Small intestine (tissue), 7 donors: ENCODE measurements at regions not wholly inside any gene's neighbourhood (a gene's known extent, or its start where the extent isn't known, plus 50 kb on each side); places are given as distances from the start of the nearest gene placed in this dataset.

Experiments used
- DNase-seq, 2 donors: peaks; one replicate each; pipeline versions ENCODE4 v3.0.0 to v3.0.0-alpha.2; 2013
- FAIRE-seq: peaks from 2 replicates; lab custom pipeline; 2012; peaks lifted over from hg19 to GRCh38; lab: Jason Lieb, UNC
- H3K27ac ChIP-seq, 3 donors: one replicate each; pipeline ENCODE4 v1.5.1; 2013; ENCODE audit warnings: low read length in 2 of 3, mild to moderate bottlenecking in 2 of 3, control low read depth in 1 of 3, inconsistent platforms in 1 of 3, low read depth in 1 of 3, moderate library complexity in 1 of 3
- H3K27me3 ChIP-seq, 3 donors: one replicate each; pipeline ENCODE4 v1.6.1; 2013; ENCODE audit warnings: low read length in 3 of 3, inconsistent platforms in 1 of 3; ENCODE audit not compliant: control insufficient read depth in 3 of 3, insufficient read depth in 3 of 3
- H3K36me3 ChIP-seq, 3 donors: one replicate each; pipeline ENCODE4 v1.6.1; 2013; ENCODE audit warnings: low read length in 3 of 3, inconsistent platforms in 1 of 3, low read depth in 1 of 3, mild to moderate bottlenecking in 1 of 3, moderate library complexity in 1 of 3; ENCODE audit not compliant: control insufficient read depth in 3 of 3, insufficient read depth in 2 of 3
- H3K4me1 ChIP-seq, 3 donors: one replicate each; pipeline ENCODE4 v1.6.1; 2013; ENCODE audit warnings: low read length in 2 of 3, inconsistent platforms in 1 of 3, low read depth in 1 of 3, mild to moderate bottlenecking in 1 of 3, moderate library complexity in 1 of 3; ENCODE audit not compliant: control insufficient read depth in 3 of 3, insufficient read depth in 2 of 3
- H3K4me3 ChIP-seq, 3 donors: one replicate each; pipeline ENCODE4 v1.5.1; 2013; ENCODE audit warnings: low read length in 3 of 3, control low read depth in 1 of 3, inconsistent platforms in 1 of 3, low read depth in 1 of 3, mild to moderate bottlenecking in 1 of 3, moderate library complexity in 1 of 3
- H3K9me3 ChIP-seq, 2 donors: one replicate each; pipeline ENCODE4 v1.6.1; 2013; ENCODE audit warnings: low read depth in 1 of 2, low read length in 1 of 2; ENCODE audit not compliant: control insufficient read depth in 2 of 2, insufficient read depth in 1 of 2
- WGBS, 3 donors: extraction: QIAGEN DNeasy Blood & Tissue Kit; methylation state at CpG; one replicate each; pipeline ENCODE4 v1.1.7; 2013; 5-methylcytosine and 5-hydroxymethylcytosine counted together
- donor health status: healthy with polysubstance abuse.
- donor health status: control.
- donor health status: control.
- donor health status: Bipolar disorder and iron deficiency.
- donor health status: healthy.

GRCh38 chr1:219518168-219518906 is 94.6 kb downstream of the ZC3H11B start:
- Histone ChIP-seq H3K36me3 (no peaks in the 10 kb centered on the region), H3K4me3 (no peak overlapping the region), H3K27me3 (no peaks in the 10 kb centered on the region), H3K9me3 (no peaks in the 10 kb centered on the region), H3K27ac (no peak overlapping the region), H3K4me1 (no peaks in the 10 kb centered on the region)
- no peak for FAIRE-seq
- WGBS, 3 donors = 29 to 44% (median 34%) methylated on average over 3 of the region's 3 CpGs
- DNase-seq = no peak

DNA sequence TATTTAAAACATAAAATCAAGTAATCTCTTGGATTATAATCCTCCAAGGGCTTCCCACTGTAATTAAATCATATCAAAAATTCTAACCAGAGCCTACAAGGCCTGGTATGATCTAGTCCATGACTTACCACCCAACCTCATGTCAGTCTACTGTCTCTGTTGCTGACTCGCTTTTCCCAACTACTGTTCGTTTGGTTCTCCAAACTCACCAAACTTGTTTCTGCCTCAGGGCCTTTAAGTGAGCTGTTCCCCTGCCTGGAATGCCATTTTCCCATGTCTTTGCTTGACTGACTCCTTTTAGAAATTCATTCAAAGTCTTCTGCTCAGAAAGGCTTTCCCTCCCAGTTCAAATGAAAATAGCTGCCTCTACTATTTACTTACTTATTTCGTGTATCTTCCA is 95.9 kb downstream of the ZC3H11B start:
- Histone ChIP-seq H3K27me3 (no peaks in the 10 kb centered on the region), H3K36me3 (no peaks in the 10 kb centered on the region), H3K4me3 (no peak overlapping the region), H3K9me3 (no peaks in the 10 kb centered on the region), H3K27ac (no peak overlapping the region), H3K4me1 (no peaks in the 10 kb centered on the region)
- FAIRE-seq (no peak), DNase-seq (no peak)
- WGBS, 3 donors = 51 to 84% (median 62%) methylated on average over 3 of the region's 3 CpGs

GRCh38 chr1:219514728-219515127 is 98.2 kb downstream of the ZC3H11B start:
- Histone ChIP-seq H3K4me3 (no peak overlapping the region), H3K9me3 (no peaks in the 10 kb centered on the region), H3K4me1 (no peaks in the 10 kb centered on the region), H3K27me3 (no peaks in the 10 kb centered on the region), H3K36me3 (no peaks in the 10 kb centered on the region), H3K27ac (no peak overlapping the region)
- 60 to 71% (median 67%) methylated on average over 3 of the region's 3 CpGs for WGBS, 3 donors
- FAIRE-seq = no peak
- DNase-seq = no peak

GRCh38 chr1:219507437-219507836 is 105.5 kb downstream of the ZC3H11B start:
- no peak for DNase-seq
- no peak overlapping the region for H3K4me3 ChIP-seq
- H3K36me3 ChIP-seq = no peaks in the 10 kb centered on the region
- no peaks in the 10 kb centered on the region for H3K27me3 ChIP-seq
- H3K9me3 ChIP-seq = no peaks in the 10 kb centered on the region
- no peaks in the 10 kb centered on the region for H3K4me1 ChIP-seq
- no peak for FAIRE-seq
- no peak overlapping the region for H3K27ac ChIP-seq
- 57 to 68% (median 58%) methylated on average over 2 of the region's 2 CpGs for WGBS, 3 donors

DNA sequence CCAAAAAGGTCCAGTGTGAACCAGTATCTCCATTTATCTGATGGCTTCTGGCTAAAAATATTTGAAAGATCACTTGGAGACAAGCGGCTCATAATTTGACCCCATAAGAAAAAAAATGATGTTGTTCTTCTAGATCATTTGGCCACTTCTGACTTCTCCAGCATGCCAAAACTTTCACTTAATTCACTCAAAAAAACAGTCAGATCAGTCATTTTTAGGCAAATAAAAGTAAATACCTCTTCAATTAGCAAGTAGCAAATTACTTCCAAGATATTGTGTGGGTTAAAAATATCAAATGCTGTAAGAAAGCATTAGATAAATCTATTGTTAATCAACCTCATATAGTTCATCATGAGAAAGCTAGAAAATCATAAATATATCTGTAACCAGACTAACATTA is 106.0 kb downstream of the ZC3H11B start:
- Histone ChIP-seq H3K4me3 (no peak overlapping the region), H3K36me3 (no peaks in the 10 kb centered on the region), H3K9me3 (no peaks in the 10 kb centered on the region), H3K4me1 (no peaks in the 10 kb centered on the region), H3K27ac (no peak overlapping the region), H3K27me3 (no peaks in the 10 kb centered on the region)
- DNase-seq (no peak), FAIRE-seq (no peak)
- WGBS, 3 donors = 75 to 90% (median 87%) methylated on average over 1 of the region's 1 CpG

- H3K4me3 ChIP-seq = no peak overlapping the region
- WGBS, 3 donors = 11 to 35% (median 13%) methylated on average over 4 of the region's 4 CpGs
- no peaks in the 10 kb centered on the region for H3K9me3 ChIP-seq
- no peaks in the 10 kb centered on the region for H3K36me3 ChIP-seq
- FAIRE-seq (no peak), DNase-seq (no peak)
- no peaks in the 10 kb centered on the region for H3K4me1 ChIP-seq
- no peaks in the 10 kb centered on the region for H3K27me3 ChIP-seq
- no peak overlapping the region for H3K27ac ChIP-seq
Measured at GRCh38 chr1:219506473-219506899, 106.4 kb downstream of the ZC3H11B start.

DNA sequence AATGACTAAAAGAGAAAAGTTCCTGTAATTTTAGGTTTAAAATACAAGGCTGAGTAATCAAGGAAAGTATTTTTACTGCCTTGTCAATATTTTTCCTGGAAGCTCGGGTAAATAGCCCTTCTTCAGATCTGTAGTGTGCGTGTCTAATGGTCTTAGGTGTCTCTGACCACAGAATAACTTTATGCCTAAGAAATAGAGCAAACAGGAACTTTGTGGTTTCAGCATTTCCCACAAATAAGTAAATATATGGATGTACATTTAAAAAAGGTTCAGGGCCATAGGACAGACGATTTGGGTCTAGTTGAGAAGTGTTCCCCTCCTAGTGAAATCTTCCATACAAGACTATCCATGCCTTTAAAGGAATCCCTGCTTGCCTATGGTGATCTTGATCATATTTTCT is 107.0 kb downstream of the ZC3H11B start:
- 22 to 49% (median 27%) methylated on average over 3 of the region's 3 CpGs for WGBS, 3 donors
- Histone ChIP-seq H3K27me3 (no peaks in the 10 kb centered on the region), H3K9me3 (no peaks in the 10 kb centered on the region), H3K4me3 (no peak overlapping the region), H3K36me3 (no peaks in the 10 kb centered on the region), H3K4me1 (no peaks in the 10 kb centered on the region), H3K27ac (no peak overlapping the region)
- no peak for DNase-seq
- no peak for FAIRE-seq

GRCh38 chr1:219503604-219504003 is 109.3 kb downstream of the ZC3H11B start:
- FAIRE-seq = no peak
- WGBS, 3 donors = 69 to 82% (median 79%) methylated on average over 4 of the region's 4 CpGs
- Histone ChIP-seq H3K4me3 (no peak overlapping the region), H3K36me3 (no peaks in the 10 kb centered on the region), H3K9me3 (no peaks in the 10 kb centered on the region), H3K27ac (no peak overlapping the region), H3K4me1 (no peaks in the 10 kb centered on the region), H3K27me3 (no peaks in the 10 kb centered on the region)
- no peak for DNase-seq
